ENCODE measurements at regions not wholly inside any gene's neighbourhood (a gene's known extent, or its start where the extent isn't known, plus 50 kb on each side); places are given as distances from the start of the nearest gene placed in this dataset.

- TF ChIP-seq, protein P1, sequence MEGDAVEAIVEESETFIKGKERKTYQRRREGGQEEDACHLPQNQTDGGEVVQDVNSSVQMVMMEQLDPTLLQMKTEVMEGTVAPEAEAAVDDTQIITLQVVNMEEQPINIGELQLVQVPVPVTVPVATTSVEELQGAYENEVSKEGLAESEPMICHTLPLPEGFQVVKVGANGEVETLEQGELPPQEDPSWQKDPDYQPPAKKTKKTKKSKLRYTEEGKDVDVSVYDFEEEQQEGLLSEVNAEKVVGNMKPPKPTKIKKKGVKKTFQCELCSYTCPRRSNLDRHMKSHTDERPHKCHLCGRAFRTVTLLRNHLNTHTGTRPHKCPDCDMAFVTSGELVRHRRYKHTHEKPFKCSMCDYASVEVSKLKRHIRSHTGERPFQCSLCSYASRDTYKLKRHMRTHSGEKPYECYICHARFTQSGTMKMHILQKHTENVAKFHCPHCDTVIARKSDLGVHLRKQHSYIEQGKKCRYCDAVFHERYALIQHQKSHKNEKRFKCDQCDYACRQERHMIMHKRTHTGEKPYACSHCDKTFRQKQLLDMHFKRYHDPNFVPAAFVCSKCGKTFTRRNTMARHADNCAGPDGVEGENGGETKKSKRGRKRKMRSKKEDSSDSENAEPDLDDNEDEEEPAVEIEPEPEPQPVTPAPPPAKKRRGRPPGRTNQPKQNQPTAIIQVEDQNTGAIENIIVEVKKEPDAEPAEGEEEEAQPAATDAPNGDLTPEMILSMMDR (conservative IDR thresholded peaks at IDR 0.05; ENCODE audit: low read depth, low read length), result no peak
- TF ChIP-seq EZH2 (IDR thresholded peaks at IDR 0.05; ENCODE audit: borderline replicate concordance, low read depth, low read length, poor library complexity, severe bottlenecking), result no peak
These were observed 133.7 kb upstream of the ID2 start for GRCh38 chr2:8548065-8548618.
